PFSK-1 (cell line): ENCODE measurements at regions not wholly inside any gene's neighbourhood (a gene's known extent, or its start where the extent isn't known, plus 50 kb on each side); places are given as distances from the start of the nearest gene placed in this dataset.

Experiments
- FOXP2 ChIP-seq: optimal IDR thresholded peaks from 2 replicates; pipeline ENCODE3; 2011; ENCODE audit warnings: borderline replicate concordance, control low read depth, inconsistent platforms; ENCODE audit not compliant: insufficient read depth; ENCODE audit errors: extremely low read length, extremely low read depth
- POLR2AphosphoS5 ChIP-seq: IDR thresholded peaks from 2 replicates; pipeline ENCODE4 v1.6.1; 2012; ENCODE audit warnings: low read depth, mild to moderate bottlenecking, control low read depth, low read length, moderate library complexity
- REST ChIP-seq, 2 experiments: IDR thresholded peaks; 2 replicates each; pipeline versions ENCODE4 v1.6.1 to v1.8.0; 2011 to 2012; ENCODE audit warnings: low read depth in 2 of 2, low read length in 2 of 2, control low read depth in 1 of 2, inconsistent platforms in 1 of 2, mild to moderate bottlenecking in 1 of 2, moderate library complexity in 1 of 2; ENCODE audit not compliant: insufficient read depth in 1 of 2
- SIN3A ChIP-seq: IDR thresholded peaks from 2 replicates; pipeline ENCODE4 v1.6.1; 2012; ENCODE audit warnings: mild to moderate bottlenecking, low read length, moderate library complexity, borderline replicate concordance; ENCODE audit not compliant: insufficient read depth
- TAF1 ChIP-seq: IDR thresholded peaks from 2 replicates; pipeline ENCODE4 v1.6.1; 2012; ENCODE audit warnings: low read length, control low read depth, borderline replicate concordance; ENCODE audit not compliant: insufficient read depth

DNA sequence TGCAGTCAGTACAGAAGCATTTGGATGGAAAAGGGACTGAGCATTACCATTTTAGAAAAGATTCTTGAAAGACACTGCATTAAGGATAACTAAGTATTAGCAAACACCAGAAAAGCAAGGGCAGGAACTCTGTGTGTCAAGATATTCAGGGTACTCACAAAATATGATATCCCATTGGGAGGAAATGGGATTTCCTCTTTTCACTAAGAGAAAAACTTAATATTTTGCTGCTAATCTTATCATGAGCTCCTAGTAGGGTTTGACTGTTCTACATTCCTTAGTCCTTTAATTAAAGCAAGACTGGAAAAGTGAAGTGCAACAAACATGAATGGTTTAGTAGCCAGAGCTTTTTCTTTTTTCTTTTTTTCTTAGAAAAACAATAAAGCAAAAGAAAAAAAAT lies 305.9 kb upstream of the ADGRL4 start:
- no peak for TF ChIP-seq FOXP2

DNA sequence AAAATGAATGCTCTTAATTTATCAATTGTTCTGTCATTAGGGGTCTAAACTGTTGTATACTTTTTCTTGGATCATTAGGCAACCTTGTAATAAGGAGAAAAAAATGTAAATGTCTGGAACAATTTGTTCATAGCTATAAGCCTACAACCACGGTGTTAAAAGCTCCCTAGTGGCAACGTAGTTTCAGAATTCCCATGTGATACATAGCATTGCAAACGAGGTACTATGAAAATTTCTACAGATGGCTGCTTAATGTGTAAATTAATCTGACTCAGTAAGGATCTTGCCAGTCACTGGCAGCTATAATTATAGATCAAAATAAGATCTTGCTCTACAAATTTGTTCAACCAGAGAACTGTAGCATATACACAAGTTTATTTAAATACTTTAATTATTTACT lies 304.1 kb upstream of the ADGRL4 start:
- TF ChIP-seq FOXP2 (no peak), TAF1 (no peak), REST (IDR thresholded peaks at IDR 0.05; ENCODE audit: insufficient read depth in 1 of 2, low read depth in 2 of 2, low read length in 2 of 2) (no peak), SIN3A (no peak), POLR2AphosphoS5 (no peak)

- TF ChIP-seq FOXP2 (no peak), REST (IDR thresholded peaks at IDR 0.05; ENCODE audit: insufficient read depth in 1 of 2, low read depth in 2 of 2, low read length in 2 of 2) (no peak), SIN3A (no peak), TAF1 (no peak), POLR2AphosphoS5 (no peak)
Measured at GRCh38 chr1:79304131-79304530, 297.6 kb upstream of the ADGRL4 start.

GRCh38 chr1:79303040-79303439 lies 296.5 kb upstream of the ADGRL4 start:
- no peak for TF ChIP-seq REST (IDR thresholded peaks at IDR 0.05; ENCODE audit: insufficient read depth in 1 of 2, low read depth in 2 of 2, low read length in 2 of 2)
- TF ChIP-seq TAF1 = no peak
- no peak for TF ChIP-seq SIN3A
- no peak for TF ChIP-seq POLR2AphosphoS5
- TF ChIP-seq FOXP2 = no peak

- TF ChIP-seq REST (IDR thresholded peaks at IDR 0.05; ENCODE audit: insufficient read depth in 1 of 2, low read depth in 2 of 2, low read length in 2 of 2) (no peak), SIN3A (no peak), TAF1 (no peak), POLR2AphosphoS5 (no peak), FOXP2 (no peak)
Measured at GRCh38 chr1:79302380-79302930, 295.9 kb upstream of the ADGRL4 start.

DNA sequence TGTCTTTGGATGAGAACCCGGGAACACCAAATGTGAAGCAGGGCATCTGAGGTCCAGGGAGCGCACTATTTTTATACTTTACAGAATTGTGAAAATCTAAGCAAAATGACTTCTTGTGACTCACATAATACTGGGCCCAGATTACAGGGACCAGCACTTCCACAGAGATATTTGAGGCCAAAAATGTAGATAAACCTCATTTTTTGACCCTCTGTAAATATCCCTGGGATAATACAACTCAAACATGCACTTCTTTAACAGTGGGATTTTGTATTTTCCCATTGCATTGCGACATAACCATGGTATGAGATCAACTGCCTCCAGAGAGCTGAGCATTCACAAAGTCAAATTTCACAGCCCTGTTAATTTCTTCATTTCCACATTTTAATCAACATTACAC lies 289.4 kb upstream of the ADGRL4 start:
- no peak for TF ChIP-seq FOXP2
- TF ChIP-seq REST (IDR thresholded peaks at IDR 0.05; ENCODE audit: insufficient read depth in 1 of 2, low read depth in 2 of 2, low read length in 2 of 2) = no peak
- TF ChIP-seq SIN3A = no peak
- no peak for TF ChIP-seq TAF1
- TF ChIP-seq POLR2AphosphoS5 = no peak
